ENCODE measurements at regions not wholly inside any gene's neighbourhood (a gene's known extent, or its start where the extent isn't known, plus 50 kb on each side); places are given as distances from the start of the nearest gene placed in this dataset.

GRCh38 chr2:139631966-139632365, 851.8 kb upstream of the NXPH2 start:
- no peak overlapping the region for H2AFZ ChIP-seq (ENCODE audit: low read depth, low read length)
- no peak for ATAC-seq
- no peak overlapping the region for H3K27ac ChIP-seq (ENCODE audit: extremely low read depth, low read depth, low read length)
- POLR2A ChIA-PET, result no interaction called here
- no peaks in the 10 kb centered on the region for H3K9me1 ChIP-seq (ENCODE audit: control insufficient read depth, insufficient read depth, low read length)
- no peaks in the 10 kb centered on the region for H3K79me2 ChIP-seq (ENCODE audit: control insufficient read depth, insufficient read depth, low read length)
- no TSS peak for BruUV-seq (replicated peaks)
- H3K9me3 ChIP-seq (replicated peaks; ENCODE audit: control insufficient read depth, insufficient read depth, low read depth, low read length), result no peaks in the 10 kb centered on the region
- no peak for FAIRE-seq
- DNase-seq (ENCODE audit: extremely low read depth in 1 of 4, low spot score in 3 of 4), result no peak
- 0% methylated on average over 1 of the region's 1 CpG for WGBS (ENCODE audit: insufficient coverage, low coverage, missing lambda C conversion rate)
- no peak overlapping the region for H3K4me2 ChIP-seq (ENCODE audit: insufficient read depth, low read length)
- H3K36me3 ChIP-seq (ENCODE audit: control insufficient read depth, insufficient read depth, low read length), result no peaks in the 10 kb centered on the region
- intact Hi-C loops (cut with micrococcal nuclease) (no loop called here), in situ Hi-C loops (cut with MboI) (no loop called here)
- CTCF ChIA-PET (ENCODE audit: low intra/inter-chr PET ratio), result no interaction called here
- H3K4me3 ChIP-seq, result no peak overlapping the region
- H3K27me3 ChIP-seq (ENCODE audit: control insufficient read depth in 2 of 2, insufficient read depth in 2 of 2, low read length in 2 of 2), result no peaks in the 10 kb centered on the region
- no peak overlapping the region for H3K9ac ChIP-seq (ENCODE audit: insufficient read depth in 1 of 2, low read depth in 2 of 2, low read length in 2 of 2)
- H3K4me1 ChIP-seq (replicated peaks in 1 of 2; ENCODE audit: control insufficient read depth in 2 of 2, insufficient read depth in 2 of 2, low read length in 2 of 2), result no peaks in the 10 kb centered on the region
- no peaks in the 10 kb centered on the region for H4K20me1 ChIP-seq (replicated peaks; ENCODE audit: control insufficient read depth, insufficient read depth, low read length)
- no peak for TF ChIP-seq MAFK (IDR thresholded peaks at IDR 0.05; ENCODE audit: low read length)
- TF ChIP-seq ZNF143 (CRISPR knock-in tag; IDR thresholded peaks at IDR 0.05), result no peak
- no peak for TF ChIP-seq PRDM10 (IDR thresholded peaks at IDR 0.05; ENCODE audit: partially characterized antibody)
- no peak for TF ChIP-seq ATF2 (CRISPR knock-in tag; IDR thresholded peaks at IDR 0.05)
- TF ChIP-seq ELF1 (tag; IDR thresholded peaks at IDR 0.05), result no peak
- TF ChIP-seq CBX8 (IDR thresholded peaks at IDR 0.05; ENCODE audit: borderline replicate concordance, extremely low read depth, low read depth, low read length, poor library complexity, severe bottlenecking), result no peak
- no peak for TF ChIP-seq SIN3B (IDR thresholded peaks at IDR 0.05; ENCODE audit: low read depth)
- no peak for TF ChIP-seq CBFA2T3 (IDR thresholded peaks at IDR 0.05)
- TF ChIP-seq ZNF316 (IDR thresholded peaks at IDR 0.05), result no peak
- TF ChIP-seq ZBTB43 (CRISPR knock-in tag; IDR thresholded peaks at IDR 0.05), result no peak
- no peak for TF ChIP-seq NFIX (CRISPR knock-in tag; IDR thresholded peaks at IDR 0.05; ENCODE audit: low read depth)
- no peak for TF ChIP-seq RBM14 (IDR thresholded peaks at IDR 0.05; ENCODE audit: borderline replicate concordance, insufficient read depth, low read depth, low read length)
